HEK293 (cell line): ENCODE measurements at regions not wholly inside any gene's neighbourhood (a gene's known extent, or its start where the extent isn't known, plus 50 kb on each side); places are given as distances from the start of the nearest gene placed in this dataset.

Experiments used
- CTCF ChIA-PET: fragments of 350-600 bp; formaldehyde crosslinking; extraction: SDS; loops from one replicate; lab custom pipeline; 2021; ENCODE audit warnings: antibody characterized with exemption; lab: Yijun Ruan, JAX
- POLR2A ChIA-PET: fragments of 300-600 bp; formaldehyde crosslinking; extraction: SDS; loops from one replicate; lab custom pipeline; 2020; ENCODE audit warnings: antibody characterized with exemption, inconsistent platforms; lab: Yijun Ruan, JAX
- H3K27ac ChIP-seq: fragments of 200-500 bp; sonication (Bioruptor generic); 2 replicates; pipeline ENCODE4 v1.5.1; 2014; ENCODE audit warnings: low read depth, low read length, control low read depth, inconsistent platforms; ENCODE audit errors: extremely low read depth
- H3K36me3 ChIP-seq, 2 experiments: fragments of 200-500 bp in 1 of 2; sonication (Bioruptor generic) in 1 of 2; 1 replicate in 1 of 2; 2 replicates in 1 of 2; pipeline ENCODE4 v1.5.1; 2014 to 2017; ENCODE audit warnings: inconsistent platforms in 2 of 2, low read length in 2 of 2; ENCODE audit not compliant: control insufficient read depth in 2 of 2, insufficient read depth in 1 of 2
- H3K4me1 ChIP-seq: fragments of 200-500 bp; sonication (Bioruptor generic); 2 replicates; pipeline ENCODE4 v1.5.1; 2014; ENCODE audit warnings: mild to moderate bottlenecking, low read length, inconsistent platforms; ENCODE audit not compliant: control insufficient read depth, insufficient read depth
- H3K4me3 ChIP-seq: 2 replicates; pipeline ENCODE4 v1.5.1; 2011; ENCODE audit warnings: low read depth, mild to moderate bottlenecking, control low read depth, low read length, moderate library complexity
- H3K9me3 ChIP-seq: fragments of 200-500 bp; sonication (Bioruptor generic); 2 replicates; pipeline ENCODE4 v1.5.1; 2014; ENCODE audit warnings: low read depth, low read length, inconsistent platforms; ENCODE audit not compliant: control insufficient read depth, insufficient read depth
- AEBP2 ChIP-seq: fragments of 450-650 bp; formaldehyde crosslinking; IDR thresholded peaks from 2 replicates; pipeline ENCODE4 v1.5.1; 2016; ENCODE audit warnings: missing biosample characterization, missing genetic modification characterization, borderline replicate concordance
- BCL11B ChIP-seq: fragments of 450-650 bp; formaldehyde crosslinking; IDR thresholded peaks from 2 replicates; pipeline ENCODE4 v1.5.1; 2016; ENCODE audit warnings: low read depth, missing biosample characterization, missing genetic modification characterization
- ELK4 ChIP-seq: IDR thresholded peaks from 2 replicates; pipeline ENCODE4 v1.6.1; 2011; ENCODE audit warnings: mild to moderate bottlenecking, low read depth, low read length, borderline replicate concordance
- FEZF1 ChIP-seq: fragments of 450-650 bp; formaldehyde crosslinking; IDR thresholded peaks from 2 replicates; pipeline ENCODE4 v1.5.1; 2016; ENCODE audit warnings: missing biosample characterization, missing genetic modification characterization
- GLIS2 ChIP-seq: fragments of 450-650 bp; formaldehyde crosslinking; IDR thresholded peaks from 2 replicates; pipeline ENCODE4 v1.5.1; 2016; ENCODE audit warnings: missing biosample characterization, missing genetic modification characterization
- HIC1 ChIP-seq: fragments of 450-650 bp; formaldehyde crosslinking; IDR thresholded peaks from 2 replicates; pipeline ENCODE4 v1.5.1; 2016; ENCODE audit warnings: missing biosample characterization, missing genetic modification characterization
- KLF17 ChIP-seq: fragments of 450-650 bp; formaldehyde crosslinking; IDR thresholded peaks from 2 replicates; pipeline ENCODE4 v1.5.1; 2016; ENCODE audit warnings: missing biosample characterization, missing genetic modification characterization
- PRDM6 ChIP-seq: fragments of 450-650 bp; formaldehyde crosslinking; IDR thresholded peaks from 2 replicates; pipeline ENCODE4 v1.5.1; 2017; ENCODE audit warnings: missing biosample characterization, missing genetic modification characterization
- SCRT1 ChIP-seq: fragments of 450-650 bp; formaldehyde crosslinking; IDR thresholded peaks from 2 replicates; pipeline ENCODE4 v1.5.1; 2016; ENCODE audit warnings: missing biosample characterization, missing genetic modification characterization, borderline replicate concordance
- SCRT2 ChIP-seq: fragments of 450-650 bp; formaldehyde crosslinking; IDR thresholded peaks from 2 replicates; pipeline ENCODE4 v1.5.1; 2016; ENCODE audit warnings: missing biosample characterization, missing genetic modification characterization
- ZNF112 ChIP-seq: fragments of 450-650 bp; formaldehyde crosslinking; IDR thresholded peaks from 2 replicates; pipeline ENCODE4 v1.5.0; 2017; ENCODE audit warnings: missing biosample characterization, missing genetic modification characterization
- ZNF302 ChIP-seq: fragments of 450-650 bp; formaldehyde crosslinking; IDR thresholded peaks from 2 replicates; pipeline ENCODE4 v1.5.1; 2016; ENCODE audit warnings: missing biosample characterization, missing genetic modification characterization, low read depth
- ZNF398 ChIP-seq: fragments of 450-650 bp; formaldehyde crosslinking; IDR thresholded peaks from 2 replicates; pipeline ENCODE4 v1.5.1; 2017; ENCODE audit warnings: missing biosample characterization, missing genetic modification characterization
- ZNF513 ChIP-seq: fragments of 450-650 bp; IDR thresholded peaks from 2 replicates; pipeline ENCODE4 v1.5.1; 2018; ENCODE audit warnings: missing biosample characterization, missing genetic modification characterization
- ZNF514 ChIP-seq: fragments of 450-650 bp; formaldehyde crosslinking; IDR thresholded peaks from 2 replicates; pipeline ENCODE4 v1.5.1; 2016; ENCODE audit warnings: missing biosample characterization, missing genetic modification characterization
- ZNF624 ChIP-seq: fragments of 450-650 bp; formaldehyde crosslinking; IDR thresholded peaks from 2 replicates; pipeline ENCODE4 v1.5.1; 2017; ENCODE audit warnings: missing biosample characterization, missing genetic modification characterization
- ZNF639 ChIP-seq: fragments of 450-650 bp; formaldehyde crosslinking; IDR thresholded peaks from 2 replicates; pipeline ENCODE4 v1.5.1; 2016; ENCODE audit warnings: missing biosample characterization, missing genetic modification characterization
- ZSCAN23 ChIP-seq: fragments of 450-650 bp; formaldehyde crosslinking; IDR thresholded peaks from 2 replicates; pipeline ENCODE4 v1.5.1; 2016; ENCODE audit warnings: missing biosample characterization, missing genetic modification characterization
- ZSCAN30 ChIP-seq: fragments of 450-650 bp; IDR thresholded peaks from 2 replicates; pipeline ENCODE4 v1.5.1; 2018; ENCODE audit warnings: missing biosample characterization, mild to moderate bottlenecking, missing genetic modification characterization, moderate library complexity
- ZXDB ChIP-seq: fragments of 450-650 bp; formaldehyde crosslinking; IDR thresholded peaks from 2 replicates; pipeline ENCODE4 v1.5.1; 2016; ENCODE audit warnings: missing biosample characterization, missing genetic modification characterization

GRCh38 chr6:132932588-132932987, 118.2 kb downstream of the RPS12 start:
- no peak overlapping the region for H3K4me3 ChIP-seq
- H3K36me3 ChIP-seq = no peaks in the 10 kb centered on the region
- no peak for TF ChIP-seq SCRT2 (tag by site-specific recombination)
- TF ChIP-seq SCRT1 = no peak
- TF ChIP-seq ZNF513 (tag by site-specific recombination) = no peak
- TF ChIP-seq PRDM6 = no peak
- TF ChIP-seq ELK4 = no peak
- TF ChIP-seq HIC1 (tag by site-specific recombination) = no peak
- no peak for TF ChIP-seq FEZF1
- TF ChIP-seq ZNF639 = no peak
- TF ChIP-seq ZNF514 (tag by site-specific recombination) = no peak
- no peak for TF ChIP-seq ZNF112 (tag by site-specific recombination)
- TF ChIP-seq ZSCAN30 (tag by site-specific recombination) = no peak
- no peak for TF ChIP-seq GLIS2 (tag by site-specific recombination)
- no peak for TF ChIP-seq ZSCAN23
- TF ChIP-seq ZNF302 = no peak
- no peak for TF ChIP-seq ZNF398 (tag by site-specific recombination)
- TF ChIP-seq KLF17 (tag by site-specific recombination) = no peak
- TF ChIP-seq ZNF624 (tag by site-specific recombination) = no peak
- no peak for TF ChIP-seq BCL11B (tag by site-specific recombination)
- no peak for TF ChIP-seq AEBP2 (tag by site-specific recombination)
- no peak for TF ChIP-seq ZXDB (tag by site-specific recombination)
- peaks cover 11% of the 10 kb centered on the region for H3K4me1 ChIP-seq
- ChIA-PET POLR2A (no interaction called here), CTCF (interaction anchor here (2.0 kb wide), 1 partner anchor 653 kb away, joined by 6 read pairs; no protein-coding TSS in a partner anchor)
- H3K9me3 ChIP-seq = no peaks in the 10 kb centered on the region
- H3K27ac ChIP-seq = no peak overlapping the region
